SK-N-SH treated with all-trans-retinoic acid at 6 μM for 48 hours (cell line): ENCODE measurements at regions not wholly inside any gene's neighbourhood (a gene's known extent, or its start where the extent isn't known, plus 50 kb on each side); places are given as distances from the start of the nearest gene placed in this dataset.

ENCODE experiments used
- ARNTL ChIP-seq: fragments of 450-650 bp; formaldehyde crosslinking; IDR thresholded peaks from 2 replicates; pipeline ENCODE4 v1.5.0; 2020; ENCODE audit warnings: low read depth, mild to moderate bottlenecking, moderate library complexity, borderline replicate concordance
- CREB5 ChIP-seq: fragments of 250-450 bp; sonication (Bioruptor Pico); IDR thresholded peaks from 2 replicates; pipeline ENCODE4 v1.5.1; 2020; ENCODE audit warnings: low read depth, mild to moderate bottlenecking, moderate library complexity
- PPARA ChIP-seq: fragments of 250-450 bp; sonication (Bioruptor Pico); IDR thresholded peaks from 2 replicates; pipeline ENCODE4 v1.5.0; 2020; ENCODE audit warnings: mild to moderate bottlenecking, borderline replicate concordance
- RARB ChIP-seq: fragments of 250-450 bp; sonication (Bioruptor Pico); IDR thresholded peaks from 2 replicates; pipeline ENCODE4 v1.8.0; 2021; ENCODE audit warnings: mild to moderate bottlenecking, moderate library complexity
- TOX ChIP-seq: fragments of 250-450 bp; sonication (Bioruptor Pico); IDR thresholded peaks from 2 replicates; pipeline ENCODE4 v1.8.0; 2021; ENCODE audit warnings: mild to moderate bottlenecking, moderate library complexity, borderline replicate concordance
- ZNF70 ChIP-seq: fragments of 450-650 bp; formaldehyde crosslinking; IDR thresholded peaks from 2 replicates; pipeline ENCODE4 v1.5.0; 2020; ENCODE audit warnings: mild to moderate bottlenecking, moderate library complexity
- TF ChIP-seq, protein P1 (sequence below): fragments of 250-450 bp; sonication (Bioruptor Pico); IDR thresholded peaks from 2 replicates; pipeline ENCODE4 v1.8.0; 2021; ENCODE audit warnings: low read depth, mild to moderate bottlenecking, moderate library complexity, borderline replicate concordance
- TF ChIP-seq, protein P2 (sequence below): fragments of 250-450 bp; sonication (Bioruptor Pico); IDR thresholded peaks from 2 replicates; pipeline ENCODE4 v1.5.1; 2021; ENCODE audit warnings: mild to moderate bottlenecking, moderate library complexity

- TF ChIP-seq RARB (CRISPR knock-in tag) (no peak), ZNF70 (no peak), ARNTL (no peak), PPARA (no peak), TOX (CRISPR knock-in tag) (no peak), CREB5 (CRISPR knock-in tag) (no peak)
- TF ChIP-seq, protein P1, sequence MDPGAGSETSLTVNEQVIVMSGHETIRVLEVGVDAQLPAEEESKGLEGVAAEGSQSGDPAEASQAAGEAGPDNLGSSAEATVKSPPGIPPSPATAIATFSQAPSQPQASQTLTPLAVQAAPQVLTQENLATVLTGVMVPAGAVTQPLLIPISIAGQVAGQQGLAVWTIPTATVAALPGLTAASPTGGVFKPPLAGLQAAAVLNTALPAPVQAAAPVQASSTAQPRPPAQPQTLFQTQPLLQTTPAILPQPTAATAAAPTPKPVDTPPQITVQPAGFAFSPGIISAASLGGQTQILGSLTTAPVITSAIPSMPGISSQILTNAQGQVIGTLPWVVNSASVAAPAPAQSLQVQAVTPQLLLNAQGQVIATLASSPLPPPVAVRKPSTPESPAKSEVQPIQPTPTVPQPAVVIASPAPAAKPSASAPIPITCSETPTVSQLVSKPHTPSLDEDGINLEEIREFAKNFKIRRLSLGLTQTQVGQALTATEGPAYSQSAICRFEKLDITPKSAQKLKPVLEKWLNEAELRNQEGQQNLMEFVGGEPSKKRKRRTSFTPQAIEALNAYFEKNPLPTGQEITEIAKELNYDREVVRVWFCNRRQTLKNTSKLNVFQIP (CRISPR knock-in tag): no peak
- TF ChIP-seq, protein P2, sequence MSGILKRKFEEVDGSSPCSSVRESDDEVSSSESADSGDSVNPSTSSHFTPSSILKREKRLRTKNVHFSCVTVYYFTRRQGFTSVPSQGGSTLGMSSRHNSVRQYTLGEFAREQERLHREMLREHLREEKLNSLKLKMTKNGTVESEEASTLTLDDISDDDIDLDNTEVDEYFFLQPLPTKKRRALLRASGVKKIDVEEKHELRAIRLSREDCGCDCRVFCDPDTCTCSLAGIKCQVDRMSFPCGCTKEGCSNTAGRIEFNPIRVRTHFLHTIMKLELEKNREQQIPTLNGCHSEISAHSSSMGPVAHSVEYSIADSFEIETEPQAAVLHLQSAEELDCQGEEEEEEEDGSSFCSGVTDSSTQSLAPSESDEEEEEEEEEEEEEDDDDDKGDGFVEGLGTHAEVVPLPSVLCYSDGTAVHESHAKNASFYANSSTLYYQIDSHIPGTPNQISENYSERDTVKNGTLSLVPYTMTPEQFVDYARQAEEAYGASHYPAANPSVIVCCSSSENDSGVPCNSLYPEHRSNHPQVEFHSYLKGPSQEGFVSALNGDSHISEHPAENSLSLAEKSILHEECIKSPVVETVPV: no peak
Measured at GRCh38 chr2:236826606-236827156, 257.1 kb downstream of the ACKR3 start.
